ENCODE measurements at regions not wholly inside any gene's neighbourhood (a gene's known extent, or its start where the extent isn't known, plus 50 kb on each side); places are given as distances from the start of the nearest gene placed in this dataset.
"Not testable (repeated sequence)": the region's sequence is repeated elsewhere in the genome, so short reads cannot be mapped to it uniquely, and the experiment has no call there.

GRCh38 chr1:222418654-222419053 lies 129.2 kb downstream of the HHIPL2 start:
- CTCF ChIA-PET, result no interaction called here
- POLR2A ChIA-PET, result no interaction called here

- ChIA-PET CTCF (no interaction called here), POLR2A (no interaction called here)
Observed at GRCh38 chr1:222417264-222417663, 130.6 kb downstream of the HHIPL2 start.

GRCh38 chr1:222416001-222416791 lies 131.7 kb downstream of the HHIPL2 start:
- POLR2A ChIA-PET, result no interaction called here
- CTCF ChIA-PET, result no interaction called here

GRCh38 chr1:222415441-222415840 lies 132.5 kb downstream of the HHIPL2 start:
- CTCF ChIA-PET, result no interaction called here
- POLR2A ChIA-PET, result no interaction called here

GRCh38 chr1:222413991-222414549 lies 133.8 kb downstream of the HHIPL2 start:
- POLR2A ChIA-PET, result no interaction called here
- CTCF ChIA-PET, result no interaction called here

- ChIA-PET CTCF (no interaction called here), POLR2A (no interaction called here)
Observed at GRCh38 chr1:222413436-222413835, 134.5 kb downstream of the HHIPL2 start.

GRCh38 chr1:222404710-222405109 lies 143.2 kb downstream of the HHIPL2 start:
- POLR2A ChIA-PET, result no interaction called here
- CTCF ChIA-PET, result no interaction called here

- CTCF ChIA-PET, result no interaction called here
- POLR2A ChIA-PET, result no interaction called here
Observed at GRCh38 chr1:222399197-222399596, 148.7 kb downstream of the HHIPL2 start.

- ChIA-PET CTCF (no interaction called here), POLR2A (no interaction called here)
Observed at GRCh38 chr1:222394224-222394623, 153.7 kb downstream of the HHIPL2 start.

GRCh38 chr1:222392556-222392955 lies 155.3 kb downstream of the HHIPL2 start:
- ChIA-PET POLR2A (no interaction called here), CTCF (no interaction called here)

GRCh38 chr1:222390181-222390580 lies 157.7 kb downstream of the HHIPL2 start:
- CTCF ChIA-PET, result no interaction called here
- POLR2A ChIA-PET, result no interaction called here

- POLR2A ChIA-PET, result no interaction called here
- CTCF ChIA-PET, result no interaction called here
Observed at GRCh38 chr1:222387007-222387814, 160.7 kb downstream of the HHIPL2 start.

- POLR2A ChIA-PET, result no interaction called here
- CTCF ChIA-PET, result no interaction called here
Observed at GRCh38 chr1:222385955-222386354, 161.9 kb downstream of the HHIPL2 start.

GRCh38 chr1:222385262-222385661 lies 162.6 kb downstream of the HHIPL2 start:
- ChIA-PET POLR2A (no interaction called here), CTCF (no interaction called here)

- ChIA-PET CTCF (no interaction called here), POLR2A (no interaction called here)
Observed at GRCh38 chr1:222384531-222384930, 163.4 kb downstream of the HHIPL2 start.

GRCh38 chr1:222382171-222382570 lies 165.7 kb downstream of the HHIPL2 start:
- POLR2A ChIA-PET, result no interaction called here
- CTCF ChIA-PET, result no interaction called here

GRCh38 chr1:222377428-222378088 lies 170.3 kb downstream of the HHIPL2 start:
- ChIA-PET CTCF (interaction anchor here (0.5 kb wide), 1 partner anchor 1898 kb away, joined by 3 read pairs; no protein-coding TSS in a partner anchor), POLR2A (no interaction called here)

- CTCF ChIA-PET, result not testable (repeated sequence)
Observed at GRCh38 chr1:222376791-222377190, 171.1 kb downstream of the HHIPL2 start.

GRCh38 chr1:222375701-222376100 lies 172.2 kb downstream of the HHIPL2 start:
- CTCF ChIA-PET, result no interaction called here
- POLR2A ChIA-PET, result no interaction called here

More at GRCh38 chr1:222376791-222377190, 171.1 kb downstream of the HHIPL2 start:
- POLR2A ChIA-PET, result not testable (repeated sequence)

GRCh38 chr1:222373831-222374602 lies 173.9 kb downstream of the HHIPL2 start:
- ChIA-PET POLR2A (no interaction called here), CTCF (no interaction called here)

Measured in activated CD8-positive, alpha-beta memory T cell treated with anti-CD3 and anti-CD28 coated beads for 36 hours (primary cell).